Suprapubic skin (tissue), 4 donors: ENCODE measurements at regions not wholly inside any gene's neighbourhood (a gene's known extent, or its start where the extent isn't known, plus 50 kb on each side); places are given as distances from the start of the nearest gene placed in this dataset.

Experiments used
- DNase-seq, 2 donors: peaks; one replicate each; pipeline ENCODE4 v3.0.0-alpha.2; 2019; ENCODE audit warnings: low spot score in 2 of 2
- H3K27ac ChIP-seq: fragments of 200-600 bp; sonication (generic); one replicate; pipeline ENCODE4 v1.5.1; 2019
- H3K27me3 ChIP-seq: fragments of 200-600 bp; sonication (generic); one replicate; pipeline ENCODE4 v1.5.1; 2019
- H3K36me3 ChIP-seq: fragments of 200-600 bp; sonication (generic); one replicate; pipeline ENCODE4 v1.5.1; 2019
- H3K4me1 ChIP-seq: fragments of 200-600 bp; sonication (generic); one replicate; pipeline ENCODE4 v1.5.1; 2019
- H3K4me3 ChIP-seq: fragments of 200-600 bp; sonication (generic); one replicate; pipeline ENCODE4 v1.5.1; 2019; ENCODE audit warnings: mild to moderate bottlenecking
- H3K9me3 ChIP-seq: fragments of 200-600 bp; sonication (generic); one replicate; pipeline ENCODE4 v1.5.1; 2019
- CTCF ChIP-seq, 2 donors: fragments of 200-600 bp in 1 of 2; fragments of 450-650 bp in 1 of 2; sonication (generic) in 1 of 2; IDR thresholded peaks; one replicate each; pipeline ENCODE4 v1.5.1; 2016 to 2019; ENCODE audit warnings: antibody characterized with exemption in 2 of 2, mild to moderate bottlenecking in 1 of 2, moderate library complexity in 1 of 2
- EP300 ChIP-seq: sonication (generic); formaldehyde crosslinking; IDR thresholded peaks from one replicate; pipeline ENCODE4 v1.6.1; 2017; ENCODE audit warnings: antibody characterized with exemption
- POLR2A ChIP-seq, 2 donors: fragments of 450-650 bp; IDR thresholded peaks; one replicate each; pipeline ENCODE4 v1.6.1; 2017; ENCODE audit warnings: antibody characterized with exemption in 2 of 2, mild to moderate bottlenecking in 2 of 2, moderate library complexity in 2 of 2
- POLR2AphosphoS5 ChIP-seq, 3 donors: sonication (generic); formaldehyde crosslinking; IDR thresholded peaks; one replicate each; pipeline ENCODE4 v1.6.1; 2017; ENCODE audit warnings: antibody characterized with exemption in 3 of 3
- WGBS: methylation state at CpG from one replicate; pipeline ENCODE4 v1.1.5; 2018; 5-methylcytosine and 5-hydroxymethylcytosine counted together

- Histone ChIP-seq H3K36me3 (no peaks in the 10 kb centered on the region), H3K27ac (no peak overlapping the region), H3K4me1 (no peaks in the 10 kb centered on the region), H3K4me3 (no peak overlapping the region), H3K27me3 (no peaks in the 10 kb centered on the region), H3K9me3 (no peaks in the 10 kb centered on the region)
- WGBS, result 71% methylated on average over 7 of the region's 7 CpGs
- no peak for DNase-seq
- TF ChIP-seq CTCF (IDR thresholded peaks at IDR 0.05) (no peak), POLR2A (IDR thresholded peaks at IDR 0.05) (no peak), EP300 (no peak), POLR2AphosphoS5 (IDR thresholded peaks at IDR 0.05) (no peak)
Measured at GRCh38 chr6:67345946-67346345, 1289.1 kb upstream of the ADGRB3 start.

DNA sequence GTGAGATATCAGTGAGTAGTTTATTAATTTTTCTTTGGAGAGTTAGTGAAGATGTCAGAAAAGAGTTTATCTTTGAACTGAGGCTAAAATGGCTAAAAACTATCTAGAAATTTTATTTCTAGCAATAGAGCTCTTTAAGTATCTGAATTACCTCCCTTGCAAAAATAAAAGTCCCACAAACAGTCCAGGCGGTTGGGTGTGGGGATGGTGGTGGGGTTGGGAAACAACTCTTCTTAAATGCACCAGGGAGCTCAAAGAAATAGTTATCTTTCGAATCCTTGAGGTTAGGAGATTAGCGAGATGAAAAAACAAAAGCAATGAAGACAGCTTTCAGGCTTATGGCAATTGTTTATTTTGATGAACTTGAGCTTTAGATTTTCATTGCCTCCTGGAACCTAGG, 1299.1 kb upstream of the ADGRB3 start:
- Histone ChIP-seq H3K4me3 (no peak overlapping the region), H3K36me3 (no peaks in the 10 kb centered on the region), H3K27me3 (no peaks in the 10 kb centered on the region), H3K9me3 (no peaks in the 10 kb centered on the region), H3K4me1 (no peaks in the 10 kb centered on the region), H3K27ac (no peak overlapping the region)
- DNase-seq, result no peak
- WGBS, result 87% methylated on average over 3 of the region's 3 CpGs
- TF ChIP-seq POLR2AphosphoS5 (IDR thresholded peaks at IDR 0.05), result no peak
- TF ChIP-seq EP300, result no peak
- TF ChIP-seq POLR2A (IDR thresholded peaks at IDR 0.05), result no peak
- TF ChIP-seq CTCF (IDR thresholded peaks at IDR 0.05), result no peak

DNA sequence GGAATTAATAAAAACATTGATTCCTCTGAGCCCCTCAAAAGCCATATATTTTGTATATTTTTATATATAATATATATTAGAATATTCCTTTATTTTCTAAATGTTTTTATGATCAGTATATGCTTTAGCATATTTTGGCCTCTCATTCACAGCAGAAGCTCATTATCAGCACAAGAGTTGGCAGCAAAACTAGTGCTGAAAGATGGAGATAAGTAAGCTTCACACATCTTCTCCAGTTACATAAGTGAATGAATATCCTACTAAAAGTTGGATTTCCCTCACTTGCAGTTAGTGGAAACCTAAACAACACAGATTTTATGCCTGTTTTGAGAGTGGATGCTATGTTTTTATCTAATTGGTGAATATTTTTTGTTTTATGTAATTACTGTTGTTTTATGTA, 1303.8 kb upstream of the ADGRB3 start:
- H3K27ac ChIP-seq, result no peak overlapping the region
- no peaks in the 10 kb centered on the region for H3K36me3 ChIP-seq
- DNase-seq, result no peak
- no peaks in the 10 kb centered on the region for H3K9me3 ChIP-seq
- no peaks in the 10 kb centered on the region for H3K27me3 ChIP-seq
- H3K4me1 ChIP-seq, result no peaks in the 10 kb centered on the region
- no peak overlapping the region for H3K4me3 ChIP-seq
- no peak for TF ChIP-seq POLR2AphosphoS5 (IDR thresholded peaks at IDR 0.05)
- TF ChIP-seq EP300, result no peak
- no peak for TF ChIP-seq POLR2A (IDR thresholded peaks at IDR 0.05)
- no peak for TF ChIP-seq CTCF (IDR thresholded peaks at IDR 0.05)

DNA sequence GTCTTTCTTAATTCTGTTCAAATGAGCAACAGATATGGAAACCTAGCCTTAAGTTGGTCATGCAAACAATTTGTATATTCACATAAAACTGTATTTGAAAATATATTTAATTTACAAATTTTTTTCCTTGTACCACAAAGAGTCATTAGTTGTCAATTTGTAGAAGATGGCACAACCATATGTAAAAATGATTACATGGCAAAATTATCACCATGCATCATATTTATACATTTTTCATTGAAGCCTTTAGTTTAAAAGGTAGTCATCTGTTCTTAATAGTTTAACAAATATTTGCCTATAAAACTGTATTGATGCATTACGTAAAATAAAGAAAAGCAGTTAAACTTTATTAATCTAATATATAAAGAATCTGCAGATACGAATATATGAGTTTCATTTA, 1306.8 kb upstream of the ADGRB3 start:
- Histone ChIP-seq H3K36me3 (no peaks in the 10 kb centered on the region), H3K27me3 (no peaks in the 10 kb centered on the region), H3K4me1 (no peaks in the 10 kb centered on the region), H3K4me3 (no peak overlapping the region), H3K9me3 (peaks cover 4% of the 10 kb centered on the region), H3K27ac (no peak overlapping the region)
- no peak for DNase-seq
- WGBS, result 88% methylated on average over 2 of the region's 2 CpGs
- TF ChIP-seq POLR2AphosphoS5 (IDR thresholded peaks at IDR 0.05) (no peak), POLR2A (IDR thresholded peaks at IDR 0.05) (no peak)

GRCh38 chr6:67300430-67301040, 1334.5 kb upstream of the ADGRB3 start:
- WGBS, result 87% methylated on average over 11 of the region's 12 CpGs
- H3K36me3 ChIP-seq, result no peaks in the 10 kb centered on the region
- H3K4me1 ChIP-seq, result no peaks in the 10 kb centered on the region
- H3K4me3 ChIP-seq, result no peak overlapping the region
- TF ChIP-seq CTCF (IDR thresholded peaks at IDR 0.05) (no peak), POLR2AphosphoS5 (IDR thresholded peaks at IDR 0.05) (no peak), EP300 (no peak), POLR2A (IDR thresholded peaks at IDR 0.05) (no peak)
- no peak for DNase-seq
- H3K27me3 ChIP-seq, result no peaks in the 10 kb centered on the region
- no peak overlapping the region for H3K27ac ChIP-seq
- no peaks in the 10 kb centered on the region for H3K9me3 ChIP-seq

GRCh38 chr6:67292169-67292568, 1342.9 kb upstream of the ADGRB3 start:
- H3K9me3 ChIP-seq, result no peaks in the 10 kb centered on the region
- no peak for DNase-seq
- H3K27ac ChIP-seq, result no peak overlapping the region
- no peaks in the 10 kb centered on the region for H3K27me3 ChIP-seq
- WGBS, result 72% methylated on average over 2 of the region's 2 CpGs
- no peaks in the 10 kb centered on the region for H3K36me3 ChIP-seq
- no peaks in the 10 kb centered on the region for H3K4me1 ChIP-seq
- TF ChIP-seq CTCF (IDR thresholded peaks at IDR 0.05) (no peak), POLR2A (IDR thresholded peaks at IDR 0.05) (no peak), EP300 (no peak), POLR2AphosphoS5 (IDR thresholded peaks at IDR 0.05) (no peak)
- H3K4me3 ChIP-seq, result no peak overlapping the region
